D721Med (cell line): ENCODE measurements at regions not wholly inside any gene's neighbourhood (a gene's known extent, or its start where the extent isn't known, plus 50 kb on each side); places are given as distances from the start of the nearest gene placed in this dataset.

Experiments
- DNase-seq: peaks from one replicate; pipeline ENCODE4 v3.0.0; 2011; ENCODE audit warnings: low spot score; ENCODE audit not compliant: insufficient read length
- FAIRE-seq: peaks from 2 replicates; lab custom pipeline; 2011; peaks lifted over from hg19 to GRCh38; lab: Jason Lieb, UNC
- CTCF ChIP-seq: IDR thresholded peaks from 2 replicates; pipeline ENCODE4 v1.5.1; 2012; ENCODE audit warnings: mild to moderate bottlenecking, control low read depth; ENCODE audit not compliant: insufficient read depth; ENCODE audit errors: missing control alignments

GRCh38 chr3:26535151-26535550 is 87.4 kb upstream of the LRRC3B start:
- FAIRE-seq, result no peak
- DNase-seq, result no peak
- TF ChIP-seq CTCF, result no peak

- FAIRE-seq (no peak), DNase-seq (no peak)
- no peak for TF ChIP-seq CTCF
Measured at GRCh38 chr3:26536955-26537354, 85.6 kb upstream of the LRRC3B start.

- FAIRE-seq, result no peak
- no peak for TF ChIP-seq CTCF
- DNase-seq, result no peak
Measured at GRCh38 chr3:26550413-26550812, 72.2 kb upstream of the LRRC3B start.

- TF ChIP-seq CTCF, result no peak
- FAIRE-seq (no peak), DNase-seq (no peak)
Measured at GRCh38 chr3:26556637-26557036, 65.9 kb upstream of the LRRC3B start.

GRCh38 chr3:26558257-26558656 is 64.3 kb upstream of the LRRC3B start:
- no peak for FAIRE-seq
- no peak for TF ChIP-seq CTCF
- no peak for DNase-seq

- no peak for TF ChIP-seq CTCF
- FAIRE-seq, result no peak
- no peak for DNase-seq
Measured at GRCh38 chr3:26559227-26559626, 63.3 kb upstream of the LRRC3B start.

GRCh38 chr3:26560081-26560480 is 62.5 kb upstream of the LRRC3B start:
- no peak for TF ChIP-seq CTCF
- DNase-seq (no peak), FAIRE-seq (no peak)
